Common myeloid progenitor, CD34-positive (primary cell): ENCODE measurements at regions not wholly inside any gene's neighbourhood (a gene's known extent, or its start where the extent isn't known, plus 50 kb on each side); places are given as distances from the start of the nearest gene placed in this dataset.

Experiments
- CTCF ChIA-PET: fragments of 350-600 bp; sonication (Branson Sonifier 250); formaldehyde crosslinking; loops from one replicate; lab custom pipeline; 2021; ENCODE audit warnings: antibody characterized with exemption; lab: Charles Lee
- POLR2A ChIA-PET: fragments of 350-600 bp; sonication (Branson Sonifier 250); formaldehyde crosslinking; loops from one replicate; lab custom pipeline; 2021; ENCODE audit warnings: antibody characterized with exemption; lab: Charles Lee
- DNase-seq, 3 donors: peaks; one replicate each; pipeline versions ENCODE4 v3.0.0 to v3.0.0-alpha.2; 2013
- H3K27ac ChIP-seq, 2 experiments: 1 replicate in 1 of 2; 2 replicates in 1 of 2; pipeline ENCODE4 v1.7.0; 2013; ENCODE audit warnings: inconsistent platforms in 2 of 2, low read length in 2 of 2, mild to moderate bottlenecking in 2 of 2, low read depth in 1 of 2, moderate library complexity in 1 of 2; ENCODE audit not compliant: severe bottlenecking in 2 of 2, insufficient read depth in 1 of 2, poor library complexity in 1 of 2
- H3K27me3 ChIP-seq, 5 experiments: replicated peaks in 2 of 5; 1 replicate in 3 of 5; 2 replicates in 2 of 5; pipeline versions ENCODE4 v1.6.1 to v1.7.0; 2013; ENCODE audit warnings: low read length in 4 of 5, mild to moderate bottlenecking in 2 of 5, moderate library complexity in 2 of 5, inconsistent platforms in 1 of 5; ENCODE audit not compliant: insufficient read depth in 5 of 5, control insufficient read depth in 4 of 5
- H3K36me3 ChIP-seq, 4 experiments: 1 replicate in 2 of 4; 2 replicates in 2 of 4; pipeline versions ENCODE4 v1.6.1 to v1.7.0; 2013; ENCODE audit warnings: low read length in 3 of 4, control low read depth in 1 of 4, mild to moderate bottlenecking in 1 of 4; ENCODE audit not compliant: control insufficient read depth in 4 of 4, insufficient read depth in 4 of 4
- H3K4me1 ChIP-seq, 4 experiments: 1 replicate in 3 of 4; 2 replicates in 1 of 4; pipeline versions ENCODE4 v1.6.1 to v1.7.1; 2013; ENCODE audit warnings: low read length in 3 of 4, mild to moderate bottlenecking in 3 of 4, control low read depth in 1 of 4, inconsistent platforms in 1 of 4, moderate library complexity in 1 of 4; ENCODE audit not compliant: control insufficient read depth in 4 of 4, insufficient read depth in 4 of 4; ENCODE audit errors: control extremely low read depth in 1 of 4
- H3K4me3 ChIP-seq, 7 experiments: 1 replicate in 4 of 7; 2 replicates in 3 of 7; pipeline versions ENCODE4 v1.5.1 to v1.7.0; 2013; ENCODE audit warnings: mild to moderate bottlenecking in 7 of 7, low read length in 6 of 7, moderate library complexity in 6 of 7, inconsistent platforms in 2 of 7, low read depth in 2 of 7, control low read depth in 1 of 7; ENCODE audit not compliant: insufficient read depth in 4 of 7, control insufficient read depth in 1 of 7; ENCODE audit errors: extremely low read depth in 1 of 7
- H3K9me3 ChIP-seq, 5 experiments: 1 replicate in 4 of 5; 2 replicates in 1 of 5; pipeline versions ENCODE4 v1.6.1 to v1.7.1; 2013; ENCODE audit warnings: low read length in 4 of 5, mild to moderate bottlenecking in 2 of 5, inconsistent platforms in 1 of 5, low read depth in 1 of 5, moderate library complexity in 1 of 5; ENCODE audit not compliant: control insufficient read depth in 4 of 5, insufficient read depth in 2 of 5; ENCODE audit errors: control extremely low read depth in 1 of 5
- WGBS: methylation state at CpG from one replicate; pipeline ENCODE4 v1.1.5; 2013; ENCODE audit not compliant: insufficient coverage; 5-methylcytosine and 5-hydroxymethylcytosine counted together

DNA sequence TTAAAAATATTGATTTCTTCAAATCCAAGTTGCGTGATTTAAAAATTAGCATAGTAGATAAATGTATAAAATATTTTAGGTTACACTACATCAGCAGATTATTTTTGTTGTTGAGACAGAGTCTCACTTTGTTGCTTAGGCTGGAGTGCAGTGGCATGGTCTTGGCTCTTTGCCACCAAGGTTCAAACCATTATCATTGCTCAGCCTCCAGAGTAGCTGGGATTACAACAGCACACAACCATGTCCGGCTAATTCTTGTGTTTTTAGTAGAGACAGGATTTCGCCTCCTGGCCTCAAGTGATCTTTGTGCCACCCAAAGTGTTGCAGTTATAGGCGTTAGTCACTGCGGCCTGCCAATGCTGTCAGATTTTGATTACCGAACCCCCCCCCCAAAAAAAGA, 1390.5 kb upstream of the TENM3 start:
- CTCF ChIA-PET = no interaction called here
- 95% methylated on average over 2 of the region's 6 CpGs for WGBS

DNA sequence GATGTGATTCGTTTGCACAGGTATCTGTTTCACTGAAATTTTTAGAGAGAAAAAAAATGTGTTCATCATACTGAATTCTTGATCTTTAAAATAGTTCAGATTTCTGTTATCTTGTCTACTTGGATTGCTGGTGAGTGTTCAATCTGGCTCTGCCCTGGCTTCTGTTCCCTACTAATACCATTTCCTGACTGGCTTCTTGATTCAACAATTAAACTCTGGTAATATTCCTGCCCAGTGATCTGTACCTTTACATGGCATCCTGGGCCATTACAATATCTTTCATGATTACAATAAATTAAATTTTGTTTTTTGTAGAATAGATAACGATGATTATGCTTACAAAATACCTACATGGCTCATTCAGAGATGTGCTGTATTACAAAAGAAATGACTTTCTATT, 1388.0 kb upstream of the TENM3 start:
- POLR2A ChIA-PET = no interaction called here
- Histone ChIP-seq H3K4me3 (no peak overlapping the region), H3K27me3 (no peaks in the 10 kb centered on the region), H3K9me3 (no peaks in the 10 kb centered on the region), H3K36me3 (no peaks in the 10 kb centered on the region), H3K4me1 (no peaks in the 10 kb centered on the region), H3K27ac (no peak overlapping the region)
- WGBS = 100% methylated on average over 1 of the region's 2 CpGs
- CTCF ChIA-PET = no interaction called here
- DNase-seq = no peak

More for the DNA sequence above, 1390.5 kb upstream of the TENM3 start:
- H3K9me3 ChIP-seq = no peaks in the 10 kb centered on the region
- no peaks in the 10 kb centered on the region for H3K36me3 ChIP-seq
- DNase-seq = no peak
- no peaks in the 10 kb centered on the region for H3K27me3 ChIP-seq
- no peak overlapping the region for H3K4me3 ChIP-seq
- no peaks in the 10 kb centered on the region for H3K4me1 ChIP-seq
- H3K27ac ChIP-seq = no peak overlapping the region
- POLR2A ChIA-PET = no interaction called here

DNA sequence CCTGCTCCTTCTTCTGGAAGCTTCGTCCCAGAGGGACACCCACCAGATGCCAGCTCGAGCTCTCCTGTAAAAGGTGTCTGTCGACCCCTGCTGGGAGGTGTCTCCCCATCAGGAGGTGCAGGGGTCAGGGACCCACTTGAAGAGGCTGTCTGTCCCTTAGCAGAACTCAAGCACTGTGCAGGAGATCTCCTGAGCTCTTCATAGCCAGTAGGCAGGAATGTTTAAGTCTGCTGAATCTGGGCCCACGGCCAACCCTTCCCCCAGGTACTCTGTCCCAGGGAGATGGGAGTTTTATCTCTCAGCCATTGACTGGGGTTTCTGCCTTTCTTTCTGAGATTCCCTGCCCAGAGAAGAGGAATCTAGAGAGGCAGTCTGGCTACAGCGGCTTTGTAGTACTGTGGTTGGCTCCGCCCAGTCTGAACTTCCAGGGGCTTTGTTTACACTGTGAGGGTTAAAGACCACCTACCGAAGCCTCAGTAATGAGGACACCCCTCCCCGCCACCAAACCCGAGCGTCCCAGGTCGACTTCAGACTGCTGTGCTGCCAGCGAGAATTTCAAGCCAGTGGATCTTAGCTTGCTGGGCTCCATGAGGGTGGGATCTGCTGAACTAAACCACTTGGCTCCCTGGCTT, 1383.0 kb upstream of the TENM3 start:
- no peaks in the 10 kb centered on the region for H3K27me3 ChIP-seq
- no peaks in the 10 kb centered on the region for H3K9me3 ChIP-seq
- WGBS = 82% methylated on average over 11 of the region's 12 CpGs
- no peak overlapping the region for H3K4me3 ChIP-seq
- no peak for DNase-seq
- CTCF ChIA-PET = no interaction called here
- H3K36me3 ChIP-seq = no peaks in the 10 kb centered on the region
- no peak overlapping the region for H3K27ac ChIP-seq
- no peaks in the 10 kb centered on the region for H3K4me1 ChIP-seq
- POLR2A ChIA-PET = no interaction called here

- DNase-seq = no peak
- 96% methylated on average over 11 of the region's 11 CpGs for WGBS
- Histone ChIP-seq H3K9me3 (peaks cover 0 to 10% (median 0%) of the 10 kb centered on the region in 5 experiments), H3K4me3 (no peak overlapping the region), H3K4me1 (no peaks in the 10 kb centered on the region), H3K27me3 (no peaks in the 10 kb centered on the region), H3K36me3 (no peaks in the 10 kb centered on the region), H3K27ac (no peak overlapping the region)
- POLR2A ChIA-PET = no interaction called here
- CTCF ChIA-PET = no interaction called here
These were observed 1381.6 kb upstream of the TENM3 start for GRCh38 chr4:180861651-180862050.

DNA sequence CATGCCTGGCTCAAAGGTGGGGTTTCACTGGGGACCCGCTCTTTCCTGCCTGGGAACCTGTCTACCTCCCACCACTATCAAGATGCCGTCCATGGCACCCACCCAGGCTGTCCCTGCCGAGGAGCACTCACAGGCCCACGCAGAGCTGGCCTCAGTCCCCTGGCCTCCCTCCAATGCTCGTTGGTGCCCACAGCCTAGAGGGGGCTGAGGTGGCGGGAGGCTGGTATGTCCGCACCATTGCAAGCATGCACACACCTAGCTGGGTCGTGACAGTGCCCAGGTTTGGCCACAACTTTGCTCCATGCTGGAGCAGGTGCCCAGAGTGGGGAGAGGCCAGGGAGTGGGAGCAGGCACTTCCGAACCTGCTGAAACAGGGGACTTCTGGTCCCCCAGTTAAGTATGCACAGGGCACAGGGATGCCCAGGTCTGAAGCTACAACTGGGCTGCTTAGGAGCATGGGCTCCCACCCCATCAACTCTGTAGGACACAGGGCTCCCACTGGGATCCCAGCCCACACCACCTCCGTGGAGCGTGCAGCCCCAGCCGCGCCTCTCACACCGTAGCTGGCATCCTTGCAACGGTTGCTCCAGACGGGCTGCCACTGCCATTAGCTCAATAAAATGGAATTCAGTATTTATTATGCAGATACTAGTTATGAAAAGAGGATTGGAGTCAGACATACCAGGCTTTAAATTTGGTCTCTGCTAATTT, 1376.1 kb upstream of the TENM3 start:
- Histone ChIP-seq H3K4me1 (no peaks in the 10 kb centered on the region), H3K9me3 (peaks cover 0 to 10% (median 0%) of the 10 kb centered on the region in 5 experiments), H3K4me3 (no peak overlapping the region), H3K27ac (no peak overlapping the region), H3K36me3 (no peaks in the 10 kb centered on the region), H3K27me3 (no peaks in the 10 kb centered on the region)
- 93% methylated on average over 12 of the region's 16 CpGs for WGBS
- POLR2A ChIA-PET = no interaction called here
- no peak for DNase-seq
- CTCF ChIA-PET = interaction anchor here (0.6 kb wide), 1 partner anchor 215 kb away, joined by 3 read pairs; no protein-coding TSS in a partner anchor

- Histone ChIP-seq H3K9me3 (peaks cover 0 to 10% (median 0%) of the 10 kb centered on the region in 5 experiments), H3K27me3 (no peaks in the 10 kb centered on the region), H3K4me1 (no peaks in the 10 kb centered on the region), H3K27ac (no peak overlapping the region), H3K36me3 (no peaks in the 10 kb centered on the region), H3K4me3 (no peak overlapping the region)
- ChIA-PET CTCF (no interaction called here), POLR2A (no interaction called here)
- 50% methylated on average over 1 of the region's 2 CpGs for WGBS
- no peak for DNase-seq
These were observed 1372.6 kb upstream of the TENM3 start for GRCh38 chr4:180870623-180871022.

DNA sequence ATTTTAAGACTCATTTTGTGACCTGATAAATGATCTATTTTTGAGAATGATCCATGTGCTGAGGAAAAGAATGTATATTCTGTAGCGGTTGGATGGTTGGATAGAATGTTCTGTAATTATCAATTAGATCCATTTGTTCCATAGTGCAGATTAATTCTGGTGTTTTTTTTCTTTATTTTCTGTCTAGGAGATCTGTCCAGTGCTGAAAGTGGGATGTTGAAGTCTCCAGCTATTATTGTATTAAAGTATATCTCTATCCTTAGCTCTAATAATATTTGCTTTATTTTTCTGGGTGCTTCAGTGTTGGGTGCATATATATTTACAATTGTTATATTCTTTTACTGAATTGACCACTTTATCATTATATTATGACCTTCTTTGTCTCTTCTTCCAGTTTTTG, 1344.9 kb upstream of the TENM3 start:
- no CpG with 5 or more reads among the region's 1 CpG for WGBS
- ChIA-PET POLR2A (no interaction called here), CTCF (no interaction called here)
- Histone ChIP-seq H3K4me1 (no peaks in the 10 kb centered on the region), H3K27me3 (no peaks in the 10 kb centered on the region), H3K4me3 (no peak overlapping the region), H3K36me3 (no peaks in the 10 kb centered on the region), H3K27ac (no peak overlapping the region), H3K9me3 (no peaks in the 10 kb centered on the region)
- no peak for DNase-seq
